Esophagus (tissue), 2 donors: ENCODE measurements at regions not wholly inside any gene's neighbourhood (a gene's known extent, or its start where the extent isn't known, plus 50 kb on each side); places are given as distances from the start of the nearest gene placed in this dataset.

Source experiments
- H3K27ac ChIP-seq, 2 donors: one replicate each; pipeline ENCODE4 v1.5.1; 2013; ENCODE audit warnings: low read depth in 2 of 2, mild to moderate bottlenecking in 2 of 2, inconsistent platforms in 1 of 2, low read length in 1 of 2, moderate library complexity in 1 of 2
- H3K27me3 ChIP-seq, 2 donors: one replicate each; pipeline ENCODE4 v1.6.1; 2013; ENCODE audit warnings: low read length in 2 of 2, control low read depth in 1 of 2, mild to moderate bottlenecking in 1 of 2; ENCODE audit not compliant: insufficient read depth in 2 of 2, control insufficient read depth in 1 of 2
- H3K36me3 ChIP-seq, 2 donors: one replicate each; pipeline ENCODE4 v1.6.1; 2013; ENCODE audit warnings: low read length in 1 of 2; ENCODE audit not compliant: control insufficient read depth in 2 of 2, insufficient read depth in 2 of 2
- H3K4me1 ChIP-seq, 2 donors: one replicate each; pipeline ENCODE4 v1.6.1; 2013; ENCODE audit warnings: low read length in 1 of 2; ENCODE audit not compliant: control insufficient read depth in 2 of 2, insufficient read depth in 2 of 2
- H3K4me3 ChIP-seq, 2 donors: one replicate each; pipeline ENCODE4 v1.5.1; 2013; ENCODE audit warnings: low read length in 2 of 2, mild to moderate bottlenecking in 2 of 2, low read depth in 1 of 2, moderate library complexity in 1 of 2
- H3K9me3 ChIP-seq, 2 donors: one replicate each; pipeline ENCODE4 v1.6.1; 2013; ENCODE audit warnings: mild to moderate bottlenecking in 2 of 2, low read depth in 1 of 2, low read length in 1 of 2, moderate library complexity in 1 of 2; ENCODE audit not compliant: control insufficient read depth in 2 of 2, insufficient read depth in 1 of 2
- WGBS, 2 donors: extraction: QIAGEN DNeasy Blood & Tissue Kit; methylation state at CpG; one replicate each; pipeline ENCODE4 v1.1.7; 2013; 5-methylcytosine and 5-hydroxymethylcytosine counted together
- donor health status: healthy with polysubstance abuse.
- donor health status: Bipolar disorder and iron deficiency.

- H3K27ac ChIP-seq = peak overlapping the region in 1 of 2 donors; percentile 18
- H3K4me3 ChIP-seq = no peak overlapping the region
- no peaks in the 10 kb centered on the region for H3K4me1 ChIP-seq
- H3K27me3 ChIP-seq = no peaks in the 10 kb centered on the region
- no peaks in the 10 kb centered on the region for H3K36me3 ChIP-seq
- H3K9me3 ChIP-seq = no peaks in the 10 kb centered on the region
- 87 to 91% methylated on average over 7 of the region's 7 CpGs for WGBS, 2 donors
Observed at GRCh38 chr16:11452298-11452697, 107.0 kb downstream of the RMI2 start.

- H3K27ac ChIP-seq = peak overlapping the region in 1 of 2 donors; percentile 18
- WGBS, 2 donors = 39 to 60% methylated on average over 5 of the region's 5 CpGs
- no peak overlapping the region for H3K4me3 ChIP-seq
- no peaks in the 10 kb centered on the region for H3K4me1 ChIP-seq
- H3K9me3 ChIP-seq = no peaks in the 10 kb centered on the region
- no peaks in the 10 kb centered on the region for H3K36me3 ChIP-seq
- H3K27me3 ChIP-seq = no peaks in the 10 kb centered on the region
Observed at GRCh38 chr16:11452746-11453389, 107.6 kb downstream of the RMI2 start.

- H3K27ac ChIP-seq = no peak overlapping the region
- WGBS, 2 donors = 98% methylated on average over 10 of the region's 10 CpGs
- no peaks in the 10 kb centered on the region for H3K36me3 ChIP-seq
- no peaks in the 10 kb centered on the region for H3K27me3 ChIP-seq
- H3K4me3 ChIP-seq = no peak overlapping the region
- H3K9me3 ChIP-seq = no peaks in the 10 kb centered on the region
- no peaks in the 10 kb centered on the region for H3K4me1 ChIP-seq
Observed at GRCh38 chr16:11456741-11457140, 111.5 kb downstream of the RMI2 start.

- no peaks in the 10 kb centered on the region for H3K9me3 ChIP-seq
- no peaks in the 10 kb centered on the region for H3K36me3 ChIP-seq
- H3K27me3 ChIP-seq = no peaks in the 10 kb centered on the region
- no peaks in the 10 kb centered on the region for H3K4me1 ChIP-seq
- WGBS, 2 donors = 81 to 82% methylated on average over 8 of the region's 8 CpGs
- H3K27ac ChIP-seq = no peak overlapping the region
- H3K4me3 ChIP-seq = no peak overlapping the region
Observed at GRCh38 chr16:11459722-11460121, 114.5 kb downstream of the RMI2 start.

GRCh38 chr16:11460820-11461594, 115.7 kb downstream of the RMI2 start:
- no peak overlapping the region for H3K4me3 ChIP-seq
- WGBS, 2 donors = 77 to 80% methylated on average over 18 of the region's 18 CpGs
- H3K36me3 ChIP-seq = no peaks in the 10 kb centered on the region
- H3K4me1 ChIP-seq = no peaks in the 10 kb centered on the region
- no peaks in the 10 kb centered on the region for H3K27me3 ChIP-seq
- H3K27ac ChIP-seq = no peak overlapping the region
- H3K9me3 ChIP-seq = no peaks in the 10 kb centered on the region

- no peak overlapping the region for H3K27ac ChIP-seq
- H3K4me3 ChIP-seq = no peak overlapping the region
- no peaks in the 10 kb centered on the region for H3K4me1 ChIP-seq
- WGBS, 2 donors = 85 to 86% methylated on average over 6 of the region's 6 CpGs
- H3K27me3 ChIP-seq = no peaks in the 10 kb centered on the region
- H3K36me3 ChIP-seq = no peaks in the 10 kb centered on the region
- H3K9me3 ChIP-seq = no peaks in the 10 kb centered on the region
Observed at GRCh38 chr16:11461595-11461990, 116.3 kb downstream of the RMI2 start.

GRCh38 chr16:11462036-11462435, 116.8 kb downstream of the RMI2 start:
- WGBS, 2 donors = 92 to 93% methylated on average over 15 of the region's 15 CpGs
- no peaks in the 10 kb centered on the region for H3K4me1 ChIP-seq
- no peaks in the 10 kb centered on the region for H3K36me3 ChIP-seq
- no peaks in the 10 kb centered on the region for H3K9me3 ChIP-seq
- no peaks in the 10 kb centered on the region for H3K27me3 ChIP-seq
- H3K27ac ChIP-seq = no peak overlapping the region
- no peak overlapping the region for H3K4me3 ChIP-seq

- H3K27ac ChIP-seq = no peak overlapping the region
- H3K4me3 ChIP-seq = no peak overlapping the region
- WGBS, 2 donors = 95 to 98% methylated on average over 15 of the region's 15 CpGs
- no peaks in the 10 kb centered on the region for H3K36me3 ChIP-seq
- no peaks in the 10 kb centered on the region for H3K4me1 ChIP-seq
- no peaks in the 10 kb centered on the region for H3K27me3 ChIP-seq
- H3K9me3 ChIP-seq = no peaks in the 10 kb centered on the region
Observed at GRCh38 chr16:11462861-11463260, 117.6 kb downstream of the RMI2 start.

- Histone ChIP-seq H3K27me3 (no peaks in the 10 kb centered on the region), H3K27ac (no peak overlapping the region), H3K4me1 (no peaks in the 10 kb centered on the region), H3K36me3 (no peaks in the 10 kb centered on the region), H3K9me3 (no peaks in the 10 kb centered on the region), H3K4me3 (no peak overlapping the region)
- WGBS, 2 donors = 63 to 65% methylated on average over 9 of the region's 9 CpGs
Observed at GRCh38 chr16:11464241-11464640, 119.0 kb downstream of the RMI2 start.

- 89 to 93% methylated on average over 5 of the region's 5 CpGs for whole genome bisulfite sequencing, 2 donors
- no peaks in the 10 kb centered on the region for H3K27me3 ChIP-seq
- no peaks in the 10 kb centered on the region for H3K36me3 ChIP-seq
- no peaks in the 10 kb centered on the region for H3K9me3 ChIP-seq
- peaks cover 0 to 2% of the 10 kb centered on the region in 2 donors for H3K4me1 ChIP-seq
- no peak overlapping the region for H3K27ac ChIP-seq
- no peak overlapping the region for H3K4me3 ChIP-seq
Observed at GRCh38 chr16:11465675-11466074, 120.4 kb downstream of the RMI2 start.
